ENCODE measurements at regions not wholly inside any gene's neighbourhood (a gene's known extent, or its start where the extent isn't known, plus 50 kb on each side); places are given as distances from the start of the nearest gene placed in this dataset.

- ATAC-seq, result no peak
- WGBS, 2 donors, result 92 to 93% methylated on average over 2 of the region's 2 CpGs
- no peak for DNase-seq
- no peaks in the 10 kb centered on the region for H3K9me3 ChIP-seq
- peaks cover 0 to 14% (median 0%) of the 10 kb centered on the region in 7 donors for H3K27me3 ChIP-seq
- TF ChIP-seq CTCF (IDR thresholded peaks at IDR 0.05), result no peak
- no peaks in the 10 kb centered on the region for H3K36me3 ChIP-seq
- intact Hi-C loops (cut with DNase I), result loop anchor here in 1 of 10 donors (5.0 kb wide), 1 partner anchor 46 kb away; no protein-coding TSS in a partner anchor
- no peak overlapping the region for H3K4me3 ChIP-seq
- H3K27ac ChIP-seq, result no peak overlapping the region
- no peaks in the 10 kb centered on the region for H3K4me1 ChIP-seq
These were observed 56.6 kb upstream of the FLT1 start for GRCh38 chr13:28551498-28551895.

- intact Hi-C loops (cut with DNase I), result loop anchor here in 1 of 10 donors (5.0 kb wide), 1 partner anchor 46 kb away; no protein-coding TSS in a partner anchor
- ATAC-seq (no peak), DNase-seq (no peak)
- peaks cover 0 to under 1% (median 0%) of the 10 kb centered on the region in 11 donors for H3K9me3 ChIP-seq
- H3K36me3 ChIP-seq, result no peaks in the 10 kb centered on the region
- no peak for TF ChIP-seq CTCF (IDR thresholded peaks at IDR 0.05)
- H3K27me3 ChIP-seq, result peaks cover 0 to 14% (median 0%) of the 10 kb centered on the region in 7 donors
- no peak overlapping the region for H3K4me3 ChIP-seq
- H3K27ac ChIP-seq, result no peak overlapping the region
- no peaks in the 10 kb centered on the region for H3K4me1 ChIP-seq
- WGBS, 2 donors, result 92 to 93% methylated on average over 7 of the region's 7 CpGs
These were observed 56.0 kb upstream of the FLT1 start for GRCh38 chr13:28550721-28551497.

- ATAC-seq (no peak), DNase-seq (no peak)
- no peak for TF ChIP-seq CTCF (IDR thresholded peaks at IDR 0.05)
- Histone ChIP-seq H3K36me3 (no peaks in the 10 kb centered on the region), H3K4me3 (no peak overlapping the region), H3K9me3 (peaks cover 0 to 2% (median 0%) of the 10 kb centered on the region in 11 donors), H3K27ac (no peak overlapping the region), H3K27me3 (peaks cover 0 to 14% (median 0%) of the 10 kb centered on the region in 7 donors), H3K4me1 (no peaks in the 10 kb centered on the region)
- intact Hi-C loops (cut with DNase I), result loop anchor here in 1 of 10 donors (5.0 kb wide), 1 partner anchor 47 kb away; no protein-coding TSS in a partner anchor
- WGBS, 2 donors, result 90 to 91% methylated on average over 3 of the region's 3 CpGs
These were observed 55.2 kb upstream of the FLT1 start for GRCh38 chr13:28550091-28550490.

GRCh38 chr13:28548872-28549271 is 53.9 kb upstream of the FLT1 start:
- no peak for TF ChIP-seq CTCF (IDR thresholded peaks at IDR 0.05)
- Histone ChIP-seq H3K36me3 (no peaks in the 10 kb centered on the region), H3K9me3 (peaks cover 0 to 5% (median 0%) of the 10 kb centered on the region in 11 donors), H3K27me3 (peaks cover 0 to 14% (median 0%) of the 10 kb centered on the region in 7 donors), H3K4me3 (no peak overlapping the region), H3K27ac (no peak overlapping the region), H3K4me1 (no peaks in the 10 kb centered on the region)
- ATAC-seq (no peak), DNase-seq (no peak)
- intact Hi-C loops (cut with DNase I), result no loop called here
- 72 to 77% methylated on average over 2 of the region's 2 CpGs for WGBS, 2 donors
